Natural killer cell (primary cell): ENCODE measurements at regions not wholly inside any gene's neighbourhood (a gene's known extent, or its start where the extent isn't known, plus 50 kb on each side); places are given as distances from the start of the nearest gene placed in this dataset.

Experiments
- ATAC-seq, 3 donors: fragments of 150-1000 bp in 2 of 3; fragments of 200-7000 bp in 1 of 3; cut with Tn5 transposase; 1 replicate in 1 of 3; 2 replicates in 2 of 3; pipeline ENCODE4 v1.10.0; 2021; ENCODE audit warnings: mild to moderate bottlenecking in 2 of 3, moderate library complexity in 2 of 3
- DNase-seq, 2 donors: peaks; one replicate each; pipeline versions ENCODE4 v3.0.0 to v3.0.0-alpha.2; 2013 to 2021; ENCODE audit warnings: mixed read lengths in 1 of 2
- H3K27ac ChIP-seq: one replicate; pipeline ENCODE4 v1.5.1; 2013; ENCODE audit warnings: mild to moderate bottlenecking, low read length
- H3K27me3 ChIP-seq: one replicate; pipeline ENCODE4 v1.6.1; 2013; ENCODE audit warnings: low read length; ENCODE audit not compliant: control insufficient read depth, insufficient read depth
- H3K36me3 ChIP-seq: one replicate; pipeline ENCODE4 v1.6.1; 2013; ENCODE audit warnings: low read length; ENCODE audit not compliant: control insufficient read depth, insufficient read depth
- H3K4me1 ChIP-seq: one replicate; pipeline ENCODE4 v1.6.1; 2013; ENCODE audit warnings: low read length; ENCODE audit not compliant: control insufficient read depth, insufficient read depth
- H3K4me3 ChIP-seq: one replicate; pipeline ENCODE4 v1.5.1; 2013; ENCODE audit warnings: low read length
- H3K9me3 ChIP-seq: one replicate; pipeline ENCODE4 v1.6.1; 2013; ENCODE audit warnings: low read length; ENCODE audit not compliant: control insufficient read depth, insufficient read depth
- H3K27ac Mint-ChIP-seq, 2 donors: one replicate each; pipeline ENCODE4 v1.8.0; 2022; ENCODE audit warnings: mild to moderate bottlenecking in 2 of 2, mixed read lengths in 2 of 2, moderate library complexity in 1 of 2
- H3K27me3 Mint-ChIP-seq, 2 donors: one replicate each; pipeline ENCODE4 v1.8.0; 2022; ENCODE audit warnings: low read depth in 2 of 2, mixed read lengths in 2 of 2
- H3K36me3 Mint-ChIP-seq: one replicate; pipeline ENCODE4 v1.8.0; 2022; ENCODE audit warnings: mixed read lengths
- H3K4me1 Mint-ChIP-seq, 2 donors: one replicate each; pipeline ENCODE4 v1.8.0; 2022; ENCODE audit warnings: mixed read lengths in 2 of 2
- H3K4me3 Mint-ChIP-seq: one replicate; pipeline ENCODE4 v1.8.0; 2022; ENCODE audit warnings: mild to moderate bottlenecking, moderate library complexity, mixed read lengths
- H3K9me3 Mint-ChIP-seq, 2 donors: one replicate each; pipeline ENCODE4 v1.8.0; 2022; ENCODE audit warnings: mixed read lengths in 2 of 2
- CTCF ChIP-seq: fragments of 200-600 bp; IDR thresholded peaks from one replicate; pipeline ENCODE4 v1.8.0; 2022; ENCODE audit warnings: antibody characterized with exemption
- WGBS: methylation state at CpG from one replicate; pipeline ENCODE4 v1.1.7; 2013; ENCODE audit warnings: missing lambda C conversion rate; ENCODE audit not compliant: insufficient coverage; 5-methylcytosine and 5-hydroxymethylcytosine counted together
- intact Hi-C: fragments of 100-400 bp; cut with micrococcal nuclease; formaldehyde crosslinking; loops from one replicate; pipeline ENCODE4 v1.14.2; 2022

- Histone ChIP-seq H3K4me3 (no peak overlapping the region), H3K27me3 (no peaks in the 10 kb centered on the region), H3K9me3 (no peaks in the 10 kb centered on the region), H3K27ac (no peak overlapping the region), H3K4me1 (no peaks in the 10 kb centered on the region), H3K36me3 (no peaks in the 10 kb centered on the region)
- ATAC-seq = no peak
- DNase-seq = no peak
- peaks cover 3% of the 10 kb centered on the region in 2 donors for H3K9me3 Mint-ChIP-seq
- H3K27ac Mint-ChIP-seq = no peak overlapping the region
- TF ChIP-seq CTCF = no peak
- no peaks in the 10 kb centered on the region for H3K27me3 Mint-ChIP-seq
- WGBS = no CpG with 5 or more reads among the region's 1 CpG
- H3K4me3 Mint-ChIP-seq = no peak overlapping the region
- intact Hi-C loops = no loop called here
- no peaks in the 10 kb centered on the region for H3K4me1 Mint-ChIP-seq
- H3K36me3 Mint-ChIP-seq = no peaks in the 10 kb centered on the region
These were observed 127.1 kb upstream of the CCNH start for GRCh38 chr5:87539839-87540238.

- no peak for ATAC-seq
- H3K27me3 ChIP-seq = no peaks in the 10 kb centered on the region
- no peak for TF ChIP-seq CTCF
- no peaks in the 10 kb centered on the region for H3K36me3 ChIP-seq
- Mint-ChIP-seq H3K4me1 (no peaks in the 10 kb centered on the region), H3K9me3 (peaks cover 2 to 3% of the 10 kb centered on the region in 2 donors), H3K27me3 (no peaks in the 10 kb centered on the region), H3K4me3 (no peak overlapping the region), H3K27ac (no peak overlapping the region), H3K36me3 (no peaks in the 10 kb centered on the region)
- no peak overlapping the region for H3K27ac ChIP-seq
- no peak for DNase-seq
- H3K4me3 ChIP-seq = no peak overlapping the region
- no peaks in the 10 kb centered on the region for H3K9me3 ChIP-seq
- H3K4me1 ChIP-seq = no peaks in the 10 kb centered on the region
- intact Hi-C loops = no loop called here
These were observed 123.6 kb upstream of the CCNH start for GRCh38 chr5:87536365-87536764.

- ATAC-seq (no peak), DNase-seq (no peak)
- Histone ChIP-seq H3K27me3 (no peaks in the 10 kb centered on the region), H3K4me1 (no peaks in the 10 kb centered on the region), H3K36me3 (no peaks in the 10 kb centered on the region), H3K27ac (no peak overlapping the region), H3K9me3 (no peaks in the 10 kb centered on the region), H3K4me3 (no peak overlapping the region)
- no peak overlapping the region for H3K27ac Mint-ChIP-seq
- intact Hi-C loops = no loop called here
- H3K4me1 Mint-ChIP-seq = no peaks in the 10 kb centered on the region
- H3K36me3 Mint-ChIP-seq = no peaks in the 10 kb centered on the region
- H3K4me3 Mint-ChIP-seq = no peak overlapping the region
- no peaks in the 10 kb centered on the region for H3K27me3 Mint-ChIP-seq
- no peak for TF ChIP-seq CTCF
- H3K9me3 Mint-ChIP-seq = peaks cover 2 to 3% of the 10 kb centered on the region in 2 donors
These were observed 123.0 kb upstream of the CCNH start for GRCh38 chr5:87535706-87536105.

GRCh38 chr5:87529486-87530076 is 116.9 kb upstream of the CCNH start:
- WGBS = no CpG with 5 or more reads among the region's 1 CpG
- DNase-seq (no peak), ATAC-seq (no peak)
- H3K27ac ChIP-seq = no peak overlapping the region
- H3K4me1 Mint-ChIP-seq = no peaks in the 10 kb centered on the region
- no peak overlapping the region for H3K27ac Mint-ChIP-seq
- no peaks in the 10 kb centered on the region for H3K9me3 ChIP-seq
- no peaks in the 10 kb centered on the region for H3K4me1 ChIP-seq
- no peak for TF ChIP-seq CTCF
- H3K27me3 Mint-ChIP-seq = no peaks in the 10 kb centered on the region
- no peak overlapping the region for H3K4me3 Mint-ChIP-seq
- H3K27me3 ChIP-seq = no peaks in the 10 kb centered on the region
- no peaks in the 10 kb centered on the region for H3K36me3 ChIP-seq
- no peak overlapping the region for H3K4me3 ChIP-seq
- intact Hi-C loops = no loop called here
- H3K36me3 Mint-ChIP-seq = no peaks in the 10 kb centered on the region
- peaks cover 0 to 3% of the 10 kb centered on the region in 2 donors for H3K9me3 Mint-ChIP-seq
